CD1c-positive myeloid dendritic cell (primary cell): ENCODE measurements at regions not wholly inside any gene's neighbourhood (a gene's known extent, or its start where the extent isn't known, plus 50 kb on each side); places are given as distances from the start of the nearest gene placed in this dataset.

Experiments
- DNase-seq: peaks from one replicate; pipeline ENCODE4 v3.0.0-alpha.2; 2016; ENCODE audit errors: extremely low spot score

DNA sequence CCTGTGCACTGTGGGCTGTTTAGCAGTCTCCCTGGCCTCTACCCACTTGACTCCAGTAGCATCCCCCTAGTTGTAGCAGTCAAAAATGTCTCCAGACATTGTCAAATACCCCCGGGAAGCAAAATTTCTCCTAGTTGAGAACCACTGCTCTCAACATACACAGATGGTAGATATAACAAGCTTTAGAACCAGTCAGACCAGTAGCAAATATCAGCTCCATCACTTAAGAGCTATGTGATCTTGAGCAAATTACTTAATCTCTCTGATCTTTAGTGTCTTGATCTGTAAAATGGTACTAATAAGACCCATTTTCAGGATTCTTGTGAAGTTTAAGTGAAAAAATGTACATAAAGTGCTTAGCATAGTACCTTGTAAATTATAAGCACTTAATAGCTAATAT lies 96.2 kb downstream of the DUSP6 start:
- DNase-seq: no peak

- no peak for DNase-seq
Observed at GRCh38 chr12:89253488-89253887, 98.8 kb downstream of the DUSP6 start.

DNA sequence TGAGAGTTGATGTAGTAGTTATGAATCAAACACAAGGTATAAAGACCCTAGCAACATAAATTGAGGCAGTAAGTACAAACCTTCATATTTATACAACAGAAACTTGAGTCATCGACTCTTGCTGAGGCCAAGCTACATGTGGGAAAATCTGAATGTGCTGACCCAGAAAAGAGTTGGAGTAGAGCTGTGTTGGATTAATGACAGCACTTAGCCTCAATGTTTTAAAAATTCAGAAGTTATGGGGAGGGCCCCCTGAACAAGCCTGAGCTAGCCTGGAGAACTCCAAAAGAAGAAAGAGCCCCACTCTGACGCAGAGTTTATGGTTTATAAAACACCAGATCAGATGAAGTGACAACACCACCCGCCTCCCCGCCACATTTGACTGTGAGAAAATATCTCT lies 100.0 kb downstream of the DUSP6 start:
- DNase-seq: no peak

DNA sequence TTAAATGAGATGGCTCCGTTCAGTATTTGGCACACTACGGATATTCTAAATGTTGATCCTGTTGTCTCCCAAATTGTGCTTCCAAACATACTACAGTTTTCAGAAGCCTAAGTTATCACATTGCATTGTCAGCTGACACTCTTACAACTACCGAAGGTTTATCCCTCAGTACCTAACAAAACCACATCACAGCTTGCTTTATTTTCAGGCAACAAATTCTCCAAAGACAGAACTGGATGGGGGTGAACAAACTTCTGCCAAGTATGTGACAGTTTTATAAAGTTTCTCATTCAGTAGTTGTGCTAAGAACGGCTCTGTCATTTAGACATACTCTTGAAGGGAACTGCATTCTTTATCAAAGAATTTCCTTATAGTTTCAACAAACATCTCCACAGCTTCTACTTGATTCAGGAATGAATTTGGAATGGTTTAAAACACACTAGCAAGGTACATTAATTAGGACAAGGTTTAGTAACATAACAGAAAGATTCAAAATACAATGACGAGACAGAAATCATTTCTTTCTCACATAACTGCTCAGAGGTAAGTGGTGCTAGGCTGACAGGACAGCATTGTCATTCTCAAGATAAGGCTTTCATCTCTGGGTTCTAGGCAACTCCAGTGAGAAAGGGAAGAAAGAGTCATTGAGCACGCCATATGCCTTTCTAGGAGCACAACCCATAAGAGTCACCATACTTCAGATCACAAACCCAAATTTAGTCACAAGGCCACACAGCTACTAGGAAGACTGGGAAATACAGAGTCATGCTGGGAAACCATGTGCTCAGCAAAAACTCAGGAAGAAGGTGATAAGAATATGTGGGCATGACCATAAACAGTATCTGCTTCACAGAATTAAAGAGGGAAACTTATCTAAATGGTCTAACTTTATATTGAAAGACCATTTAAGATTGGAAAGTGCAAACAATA lies 100.7 kb downstream of the DUSP6 start:
- DNase-seq: no peak

- no peak for DNase-seq
Observed at GRCh38 chr12:89250636-89251035, 101.7 kb downstream of the DUSP6 start.

GRCh38 chr12:89250213-89250612 lies 102.1 kb downstream of the DUSP6 start:
- DNase-seq: no peak

DNA sequence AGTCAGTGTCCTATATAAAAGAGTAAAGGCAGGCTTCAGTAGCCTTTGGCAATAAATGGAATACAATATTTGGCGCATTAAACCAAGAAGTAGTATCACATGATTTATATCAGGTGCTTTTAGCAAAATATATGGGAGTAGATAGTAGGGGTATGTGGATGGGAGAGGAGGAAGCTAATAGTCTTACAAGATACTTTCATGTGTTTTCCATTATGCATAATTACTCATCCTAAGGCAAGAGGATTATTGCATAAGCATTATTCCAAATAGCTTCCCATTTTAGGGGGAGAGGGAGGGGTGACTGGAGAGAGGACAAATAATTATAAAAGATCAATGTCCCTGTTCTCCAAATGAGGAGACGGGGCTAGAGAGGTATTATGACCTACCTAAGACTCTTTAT lies 104.3 kb downstream of the DUSP6 start:
- no peak for DNase-seq

DNA sequence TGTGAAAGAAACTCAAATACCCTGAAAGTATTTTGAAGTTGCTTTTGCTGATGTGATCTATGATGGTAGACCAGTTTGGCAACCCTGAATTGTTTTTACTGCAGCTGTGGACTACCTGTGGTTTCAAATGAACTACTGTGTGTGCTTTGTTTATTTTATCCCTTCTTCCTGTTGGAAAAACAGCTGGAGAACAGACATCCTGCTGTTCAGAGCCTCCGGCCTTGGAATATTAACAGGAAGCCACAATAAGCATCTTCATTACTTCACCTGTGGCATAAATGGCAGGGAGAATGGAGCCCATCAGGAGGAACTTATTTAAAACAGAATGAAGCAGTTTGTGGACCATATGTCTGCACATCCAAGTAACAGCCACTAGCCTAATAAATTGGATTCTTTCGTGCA lies 104.8 kb downstream of the DUSP6 start:
- no peak for DNase-seq

DNA sequence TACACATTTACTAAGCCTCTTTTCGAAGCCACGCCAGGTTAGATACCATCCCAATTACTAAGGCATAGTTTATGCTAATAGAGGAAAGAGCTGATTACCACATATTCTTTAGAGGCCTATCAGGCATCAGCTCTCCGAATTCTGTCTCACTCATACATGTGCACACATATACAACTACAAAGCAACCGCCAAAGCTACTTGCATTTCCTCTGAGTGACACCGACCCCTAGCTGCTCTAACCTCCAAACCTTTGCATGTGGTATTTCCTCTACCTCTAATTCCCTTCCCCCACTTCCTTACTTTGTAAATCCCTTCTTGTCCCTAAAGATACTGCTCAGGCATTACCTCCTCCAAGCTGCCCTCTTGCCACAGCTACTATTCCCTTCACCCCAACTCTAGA lies 107.2 kb downstream of the DUSP6 start:
- peak; percentile 31 for DNase-seq

- DNase-seq: peak; percentile 59
Observed at GRCh38 chr12:89244536-89244935, 107.8 kb downstream of the DUSP6 start.

- no peak for DNase-seq
Observed at GRCh38 chr12:89243771-89244170, 108.5 kb downstream of the DUSP6 start.

GRCh38 chr12:89239534-89239933 lies 112.8 kb downstream of the DUSP6 start:
- DNase-seq: no peak

DNA sequence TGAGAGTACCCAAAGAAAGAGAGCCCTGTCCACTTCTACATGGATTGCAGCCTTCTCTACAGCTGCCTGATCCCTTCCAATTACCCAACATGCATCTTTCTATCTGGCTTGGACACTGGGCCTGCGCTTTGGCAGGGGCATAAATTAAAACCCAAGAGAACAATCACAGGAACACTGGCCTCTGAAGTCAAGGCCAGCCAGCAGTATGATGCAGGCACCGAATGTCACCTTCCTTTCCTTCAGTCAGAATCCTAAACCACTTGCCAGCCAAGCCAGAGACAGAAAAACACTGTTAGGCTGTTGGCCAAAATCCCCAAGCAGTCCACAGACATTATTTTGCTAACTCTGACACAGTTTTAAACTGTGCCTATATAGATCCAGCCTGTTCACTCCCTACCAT lies 113.7 kb downstream of the DUSP6 start:
- no peak for DNase-seq

DNA sequence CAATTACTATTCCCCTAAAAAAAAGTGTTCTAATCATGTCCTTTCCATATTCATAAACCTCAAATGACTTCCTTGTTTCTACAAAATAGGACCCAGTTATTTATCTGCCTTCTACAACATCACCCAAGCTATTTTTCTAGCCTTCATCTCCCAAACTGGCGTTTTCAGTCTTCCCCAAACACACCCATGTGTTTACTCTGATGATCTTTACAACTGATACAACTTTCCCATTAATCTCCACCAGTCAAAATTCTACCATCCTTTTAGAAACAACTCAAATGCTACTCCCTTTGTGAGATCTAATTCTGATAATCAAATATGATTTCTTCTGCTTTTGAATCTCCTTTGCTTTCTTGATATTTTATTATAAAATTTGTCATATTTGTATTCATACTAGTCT lies 114.5 kb downstream of the DUSP6 start:
- no peak for DNase-seq

DNA sequence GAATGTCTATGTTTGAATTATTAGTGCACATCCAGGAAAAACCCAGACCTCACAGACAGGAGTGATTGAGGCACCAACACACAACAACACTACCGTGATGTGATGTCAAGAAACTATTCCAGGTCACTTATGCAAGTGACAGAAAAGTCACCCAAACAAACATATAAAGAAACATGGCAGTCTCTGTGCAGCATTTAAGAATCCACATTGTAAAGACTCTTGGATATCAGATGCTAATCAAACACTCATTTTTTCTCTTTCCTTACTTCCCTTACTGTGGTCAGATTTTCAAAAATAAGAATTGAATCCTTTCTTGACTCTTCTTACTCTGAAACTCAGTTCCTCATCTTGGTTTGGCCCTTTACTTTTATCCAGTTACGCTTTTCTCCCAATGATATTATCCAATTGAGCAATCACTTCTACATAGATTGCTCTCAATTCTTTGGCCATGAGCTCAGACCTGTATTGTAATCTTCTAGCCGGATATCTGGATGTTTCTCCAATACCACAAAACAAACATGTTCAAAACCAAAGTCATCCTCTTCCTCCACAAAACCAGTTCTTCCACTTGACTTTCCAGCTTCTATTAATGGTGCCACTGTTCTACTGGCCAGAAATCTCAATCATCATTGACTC lies 115.4 kb downstream of the DUSP6 start:
- peak; percentile 28 for DNase-seq

DNA sequence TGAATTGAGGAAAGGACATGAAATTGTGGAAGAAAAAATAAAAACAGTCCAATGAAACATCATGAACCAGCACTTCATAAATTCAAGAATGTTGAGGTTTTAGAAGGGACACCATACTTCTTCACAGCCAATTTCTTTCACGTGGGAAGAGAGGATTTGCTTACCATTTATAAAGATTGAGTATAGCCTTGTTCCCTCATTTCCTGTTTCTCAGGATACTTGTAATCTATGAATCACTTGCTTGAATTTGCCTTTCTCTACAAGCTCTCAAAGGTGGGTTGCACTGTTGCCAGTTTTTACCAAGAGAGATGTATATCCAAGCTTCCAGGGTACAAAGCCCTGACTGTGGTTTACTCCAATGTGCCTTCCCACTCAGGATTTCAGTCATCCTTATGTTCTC lies 116.1 kb downstream of the DUSP6 start:
- DNase-seq: no peak

DNA sequence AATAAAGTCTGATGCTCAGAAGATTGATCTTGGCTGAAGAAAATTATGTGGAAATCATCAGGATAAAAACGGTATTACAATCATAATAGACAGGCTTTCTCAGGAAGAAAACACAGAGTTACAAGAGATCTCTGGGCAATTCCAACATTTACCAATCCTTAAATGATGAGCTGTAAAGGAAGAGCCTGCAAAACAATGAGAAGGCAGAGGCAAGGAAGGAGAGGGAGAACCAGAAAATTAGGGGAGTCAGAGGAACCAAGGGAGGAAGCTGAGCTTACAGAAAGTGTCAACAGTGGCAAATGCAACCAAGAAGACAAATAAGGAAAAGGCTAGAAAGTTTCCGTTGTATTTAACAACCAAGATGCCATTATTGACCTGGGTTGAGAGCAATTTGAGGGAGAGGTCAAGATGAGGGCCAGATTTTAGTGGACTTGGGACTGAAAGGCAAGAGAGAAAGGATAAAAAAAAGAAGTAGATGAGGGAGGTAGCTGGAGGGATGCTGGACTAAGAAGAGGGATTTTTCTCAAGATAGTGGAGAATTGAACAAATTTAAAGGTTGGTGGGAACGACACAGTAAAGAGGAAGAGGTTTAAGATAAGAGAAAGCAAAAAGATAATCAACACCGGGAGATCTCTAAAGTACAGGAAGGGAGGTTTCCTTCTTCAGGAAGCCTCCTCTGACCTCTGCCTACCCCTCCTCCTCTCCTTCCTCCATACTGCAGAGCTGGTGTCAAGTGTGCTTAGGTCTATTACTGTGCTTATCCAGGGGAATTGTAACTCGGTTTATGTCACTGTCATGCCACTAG lies 116.9 kb downstream of the DUSP6 start:
- no peak for DNase-seq

GRCh38 chr12:89234324-89235114 lies 117.8 kb downstream of the DUSP6 start:
- DNase-seq: no peak

- no peak for DNase-seq
Observed at GRCh38 chr12:89231686-89232085, 120.6 kb downstream of the DUSP6 start.

GRCh38 chr12:89230376-89231315 lies 121.7 kb downstream of the DUSP6 start:
- DNase-seq: no peak

GRCh38 chr12:89228491-89228890 lies 123.8 kb downstream of the DUSP6 start:
- DNase-seq: no peak
